A549 (cell line): ENCODE measurements at regions not wholly inside any gene's neighbourhood (a gene's known extent, or its start where the extent isn't known, plus 50 kb on each side); places are given as distances from the start of the nearest gene placed in this dataset.

Experiments
- ATAC-seq, 2 experiments: fragments of 200-7000 bp in 1 of 2; fragments of >200 bp in 1 of 2; cut with Nextera tagmentation in 1 of 2; cut with Tn5 transposase in 1 of 2; 3 replicates each; pipeline versions ENCODE4 v1.8.0 to v1.9.1; 2018 to 2020; ENCODE audit warnings: mild to moderate bottlenecking in 1 of 2, moderate library complexity in 1 of 2
- CTCF ChIA-PET: fragments of 300-600 bp; sonication (Branson Sonifier 250); formaldehyde crosslinking; extraction: SDS; loops from one replicate; lab custom pipeline; 2021; ENCODE audit warnings: antibody characterized with exemption, inconsistent platforms; lab: Yijun Ruan, JAX
- POLR2A ChIA-PET: fragments of 350-600 bp; formaldehyde crosslinking; extraction: SDS; loops from one replicate; lab custom pipeline; 2021; ENCODE audit warnings: antibody characterized with exemption, inconsistent platforms; lab: Yijun Ruan, JAX
- DNase-seq, 2 experiments: peaks; one replicate each; pipeline versions ENCODE4 v3.0.0 to v3.0.0-alpha.2; 2011 to 2016; ENCODE audit warnings: low read depth in 1 of 2, low spot score in 1 of 2
- FAIRE-seq: peaks from 2 replicates; lab custom pipeline; 2011; peaks lifted over from hg19 to GRCh38; lab: Jason Lieb, UNC
- H3K27ac ChIP-seq, 2 experiments: fragments of >200 bp; sonication (Bioruptor Twin); formaldehyde crosslinking; 3 replicates each; pipeline ENCODE4 v1.5.1; 2016 to 2017
- H3K4me1 ChIP-seq: fragments of >200 bp; sonication (Bioruptor Twin); formaldehyde crosslinking; 3 replicates; pipeline ENCODE4 v1.6.1; 2016
- H3K4me2 ChIP-seq: fragments of >200 bp; sonication (Bioruptor Twin); formaldehyde crosslinking; 3 replicates; pipeline ENCODE4 v1.6.1; 2016
- H3K4me3 ChIP-seq: fragments of >200 bp; sonication (Bioruptor Twin); formaldehyde crosslinking; 3 replicates; pipeline ENCODE4 v1.5.1; 2016
- H3K9me3 ChIP-seq: fragments of >200 bp; sonication (Bioruptor Twin); formaldehyde crosslinking; 3 replicates; pipeline ENCODE4 v1.6.1; 2016
- ATOH8 ChIP-seq: fragments of 250-450 bp; sonication (Bioruptor Pico); IDR thresholded peaks from 2 replicates; pipeline ENCODE4 v1.5.0; 2020; ENCODE audit warnings: low read depth, mild to moderate bottlenecking, moderate library complexity
- BHLHE40 ChIP-seq: IDR thresholded peaks from 2 replicates; pipeline ENCODE4 v1.6.1; 2012; ENCODE audit warnings: low read depth, low read length, inconsistent platforms
- CBX8 ChIP-seq: fragments of 200-600 bp; sonication (generic); IDR thresholded peaks from 2 replicates; pipeline ENCODE4 v1.6.1; 2016
- CEBPB ChIP-seq, 2 experiments: fragments of >200 bp in 1 of 2; sonication (Bioruptor Twin) in 1 of 2; formaldehyde crosslinking in 1 of 2; IDR thresholded peaks; 2 replicates each; pipeline ENCODE4 v1.6.1; 2012 to 2016
- CTCF ChIP-seq: fragments of >200 bp; sonication (Bioruptor Twin); formaldehyde crosslinking; IDR thresholded peaks from 3 replicates; pipeline ENCODE4 v1.5.1; 2016
- E2F6 ChIP-seq: IDR thresholded peaks from 2 replicates; pipeline ENCODE4 v1.6.1; 2012; ENCODE audit warnings: low read depth, borderline replicate concordance
- EHF ChIP-seq: fragments of 250-450 bp; sonication (Bioruptor Pico); IDR thresholded peaks from 2 replicates; pipeline ENCODE4 v1.5.0; 2020; ENCODE audit warnings: mild to moderate bottlenecking
- ESRRA ChIP-seq: fragments of 150-350 bp; IDR thresholded peaks from 2 replicates; pipeline ENCODE4 v1.6.1; 2014; ENCODE audit warnings: mild to moderate bottlenecking, low read length, borderline replicate concordance
- FOSB ChIP-seq: fragments of 250-450 bp; sonication (Bioruptor Pico); IDR thresholded peaks from 2 replicates; pipeline ENCODE4 v1.5.0; 2020; ENCODE audit warnings: mild to moderate bottlenecking, moderate library complexity
- FOSL2 ChIP-seq, 2 experiments: fragments of 450-650 bp in 1 of 2; fragments of >200 bp in 1 of 2; sonication (Bioruptor Twin) in 1 of 2; formaldehyde crosslinking; IDR thresholded peaks; 2 replicates each; pipeline versions ENCODE4 v1.5.0 to v1.6.1; 2016 to 2020; ENCODE audit warnings: mild to moderate bottlenecking in 1 of 2, moderate library complexity in 1 of 2
- FOXS1 ChIP-seq: fragments of 250-450 bp; sonication (Bioruptor Pico); IDR thresholded peaks from 2 replicates; pipeline ENCODE4 v1.5.0; 2020; ENCODE audit warnings: mild to moderate bottlenecking, moderate library complexity
- HDAC2 ChIP-seq: fragments of 200-600 bp; sonication (generic); IDR thresholded peaks from 2 replicates; pipeline ENCODE4 v1.6.1; 2016
- HES2 ChIP-seq: fragments of >200 bp; sonication (Bioruptor Twin); formaldehyde crosslinking; IDR thresholded peaks from 2 replicates; pipeline ENCODE4 v1.6.1; 2016
- HOXB5 ChIP-seq: fragments of 250-450 bp; sonication (Bioruptor Pico); IDR thresholded peaks from 2 replicates; pipeline ENCODE4 v1.5.0; 2020; ENCODE audit warnings: mild to moderate bottlenecking, moderate library complexity
- MAX ChIP-seq: IDR thresholded peaks from 2 replicates; pipeline ENCODE4 v1.6.1; 2012
- NPAS2 ChIP-seq: fragments of 250-450 bp; sonication (Bioruptor Pico); IDR thresholded peaks from 2 replicates; pipeline ENCODE4 v1.8.0; 2022; ENCODE audit warnings: mild to moderate bottlenecking, moderate library complexity, borderline replicate concordance
- POLR2AphosphoS2 ChIP-seq: conservative IDR thresholded peaks from 2 replicates; pipeline ENCODE4 v1.6.1; 2012; ENCODE audit warnings: low read length, improper control_type of control experiment, inconsistent platforms
- RARB ChIP-seq: fragments of 250-450 bp; sonication (Bioruptor Pico); IDR thresholded peaks from 2 replicates; pipeline ENCODE4 v1.8.0; 2021; ENCODE audit warnings: mild to moderate bottlenecking, moderate library complexity
- REST ChIP-seq: fragments of 200-600 bp; sonication (generic); IDR thresholded peaks from 2 replicates; pipeline ENCODE4 v1.6.1; 2016; ENCODE audit warnings: antibody characterized with exemption, mild to moderate bottlenecking, moderate library complexity
- SREBF2 ChIP-seq: fragments of 450-650 bp; IDR thresholded peaks from 2 replicates; pipeline ENCODE4 v1.6.1; 2014; ENCODE audit warnings: mild to moderate bottlenecking, moderate library complexity
- ZC3H11A ChIP-seq: fragments of 450-650 bp; IDR thresholded peaks from 2 replicates; pipeline ENCODE4 v1.6.1; 2014; ENCODE audit warnings: antibody characterized with exemption, mild to moderate bottlenecking
- ZSCAN20 ChIP-seq: fragments of 250-450 bp; sonication (Bioruptor Pico); IDR thresholded peaks from 2 replicates; pipeline ENCODE4 v1.8.0; 2022; ENCODE audit warnings: mild to moderate bottlenecking, moderate library complexity
- WGBS: methylation state at CpG from one replicate; pipeline ENCODE4 v1.1.6; 2017; ENCODE audit errors: missing lambda C conversion rate; 5-methylcytosine and 5-hydroxymethylcytosine counted together

- Histone ChIP-seq H3K4me1 (no peaks in the 10 kb centered on the region), H3K4me3 (no peak overlapping the region), H3K27ac (peak overlapping the region in 1 of 2 experiments; percentile 12; a peak in 1 of 6 replicates), H3K4me2 (no peak overlapping the region), H3K9me3 (no peaks in the 10 kb centered on the region; the same call in 2 of the 3 replicates)
- CTCF ChIA-PET, result interaction anchor here (0.8 kb wide), 1 partner anchor 114 kb away, joined by 3 read pairs; no protein-coding TSS in a partner anchor
- POLR2A ChIA-PET, result no interaction called here
- FAIRE-seq, result no peak
- ATAC-seq, result 0 out of 6 replicates have a peak, but pooled peaks of 1 of the 2 experiments have one; percentile 39
- DNase-seq, result no peak
- WGBS, result 58% methylated on average over 3 of the region's 6 CpGs
- TF ChIP-seq CTCF (no peak), FOXS1 (no peak), HOXB5 (CRISPR knock-in tag) (no peak), ATOH8 (CRISPR knock-in tag) (no peak), EHF (CRISPR knock-in tag) (no peak), ZSCAN20 (CRISPR knock-in tag) (no peak), BHLHE40 (no peak), HES2 (no peak), MAX (no peak), E2F6 (no peak), POLR2AphosphoS2 (no peak), SREBF2 (no peak), FOSB (CRISPR knock-in tag) (no peak), CBX8 (no peak), CEBPB (IDR thresholded peaks at IDR 0.05) (no peak), ESRRA (no peak), NPAS2 (no peak), FOSL2 (IDR thresholded peaks at IDR 0.05) (no peak), FOSL2 (CRISPR knock-in tag; IDR thresholded peaks at IDR 0.05) (no peak), RARB (CRISPR knock-in tag) (no peak), HDAC2 (no peak)
- TF ChIP-seq, all 56 proteins: peak for 0
Observed at GRCh38 chr6:43964659-43965570, 162.3 kb downstream of the MRPL14 start.

GRCh38 chr6:43963877-43964658 is 163.2 kb downstream of the MRPL14 start:
- CTCF ChIA-PET, result no interaction called here
- H3K4me3 ChIP-seq, result no peak overlapping the region
- no peak overlapping the region; a peak in 1 of 6 replicates for H3K27ac ChIP-seq
- H3K4me1 ChIP-seq, result no peaks in the 10 kb centered on the region
- no peak for ATAC-seq
- no peaks in the 10 kb centered on the region; the same call in 2 of the 3 replicates for H3K9me3 ChIP-seq
- DNase-seq, result no peak
- FAIRE-seq, result no peak
- no peak overlapping the region for H3K4me2 ChIP-seq
- no peak for TF ChIP-seq REST
- TF ChIP-seq ZC3H11A, result no peak
- POLR2A ChIA-PET, result no interaction called here
- 80% methylated on average over 6 of the region's 6 CpGs for WGBS
